Thyroid gland (tissue), 4 donors: ENCODE measurements at regions not wholly inside any gene's neighbourhood (a gene's known extent, or its start where the extent isn't known, plus 50 kb on each side); places are given as distances from the start of the nearest gene placed in this dataset.

ENCODE experiments used
- CTCF ChIP-seq, 6 experiments: fragments of 200-600 bp in 3 of 6; fragments of 450-650 bp in 3 of 6; sonication (generic) in 3 of 6; IDR thresholded peaks; one replicate each; pipeline ENCODE4 v1.5.1; 2016 to 2019; ENCODE audit warnings: antibody characterized with exemption in 6 of 6, mild to moderate bottlenecking in 2 of 6, inconsistent platforms in 1 of 6, moderate library complexity in 1 of 6
- POLR2A ChIP-seq, 2 donors: fragments of 450-650 bp; IDR thresholded peaks; one replicate each; pipeline ENCODE4 v1.6.1; 2017; ENCODE audit warnings: antibody characterized with exemption in 2 of 2, mild to moderate bottlenecking in 2 of 2, moderate library complexity in 1 of 2

GRCh38 chr2:33929467-33929866 lies 330.4 kb upstream of the FAM98A start:
- TF ChIP-seq CTCF (IDR thresholded peaks at IDR 0.05): no peak
- TF ChIP-seq POLR2A (IDR thresholded peaks at IDR 0.05): no peak
